NCI-H748 (cell line): ENCODE measurements at regions not wholly inside any gene's neighbourhood (a gene's known extent, or its start where the extent isn't known, plus 50 kb on each side); places are given as distances from the start of the nearest gene placed in this dataset.

Source experiments
- DNase-seq: peaks from one replicate; lab custom pipeline; 2025; ENCODE audit not compliant: unreplicated experiment; lab: John Stamatoyannopoulos, UW

- peak; percentile 56 for DNase-seq
Measured at GRCh38 chr15:69782809-69783208, 314.9 kb downstream of the TLE3 start.

DNA sequence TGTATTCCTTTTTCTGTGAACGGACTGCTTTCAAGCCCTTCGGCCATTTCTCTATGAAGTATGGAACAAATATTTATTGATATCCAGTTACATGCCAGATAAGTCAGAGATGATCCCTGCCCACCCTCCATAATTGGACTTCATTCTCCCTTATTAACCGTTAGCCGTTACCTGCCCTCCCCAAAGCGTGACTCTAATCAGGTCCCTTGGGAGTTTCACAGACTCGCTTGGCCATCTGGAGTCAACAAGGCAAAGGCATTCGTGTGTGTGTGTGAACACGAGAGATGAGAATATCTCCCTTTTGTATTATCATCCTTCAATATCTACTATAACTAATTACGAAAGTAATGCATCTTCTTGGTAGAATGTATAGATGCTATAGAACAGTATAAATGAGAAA, 314.5 kb downstream of the TLE3 start:
- peak; percentile 71 for DNase-seq

- no peak for DNase-seq
Measured at GRCh38 chr15:69784798-69785566, 312.7 kb downstream of the TLE3 start.

- no peak for DNase-seq
Measured at GRCh38 chr15:69786136-69786701, 311.5 kb downstream of the TLE3 start.

GRCh38 chr15:69787791-69788190, 309.9 kb downstream of the TLE3 start:
- no peak for DNase-seq

DNA sequence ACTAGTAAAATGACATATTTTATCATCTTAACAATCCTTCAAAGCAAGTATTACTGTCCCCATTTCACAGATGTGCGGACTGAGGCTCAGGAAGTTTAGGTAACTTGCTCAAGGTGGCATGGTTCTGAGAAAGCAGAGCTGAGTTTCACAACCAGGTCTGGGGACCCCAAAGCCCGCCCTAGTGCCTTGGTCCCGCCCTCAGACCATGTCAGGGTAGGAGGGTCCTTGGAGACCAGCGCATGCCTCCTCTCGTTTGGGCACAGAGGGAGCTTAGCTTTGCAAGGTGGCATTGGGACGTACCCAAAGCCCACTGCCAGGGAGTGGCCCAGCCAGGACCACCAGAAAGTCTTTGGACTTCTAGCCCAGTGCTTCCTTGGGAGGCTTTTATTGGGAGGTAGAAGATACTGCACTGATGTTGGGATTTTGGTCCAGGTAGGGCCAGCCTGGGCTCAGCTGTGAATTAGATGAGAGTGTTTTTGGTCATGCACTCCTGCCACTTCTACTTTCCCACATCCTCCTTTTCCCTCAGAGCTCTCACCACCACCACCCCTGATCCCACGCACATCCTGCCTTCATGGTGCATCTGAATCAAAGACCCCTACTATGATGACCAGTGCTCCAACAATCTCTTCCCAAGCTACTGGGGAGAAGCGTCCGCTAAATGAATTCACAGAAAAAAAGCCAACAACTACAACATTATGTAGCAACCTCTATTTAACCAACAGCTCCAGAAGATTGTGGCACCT, 307.9 kb downstream of the TLE3 start:
- DNase-seq, result no peak

DNA sequence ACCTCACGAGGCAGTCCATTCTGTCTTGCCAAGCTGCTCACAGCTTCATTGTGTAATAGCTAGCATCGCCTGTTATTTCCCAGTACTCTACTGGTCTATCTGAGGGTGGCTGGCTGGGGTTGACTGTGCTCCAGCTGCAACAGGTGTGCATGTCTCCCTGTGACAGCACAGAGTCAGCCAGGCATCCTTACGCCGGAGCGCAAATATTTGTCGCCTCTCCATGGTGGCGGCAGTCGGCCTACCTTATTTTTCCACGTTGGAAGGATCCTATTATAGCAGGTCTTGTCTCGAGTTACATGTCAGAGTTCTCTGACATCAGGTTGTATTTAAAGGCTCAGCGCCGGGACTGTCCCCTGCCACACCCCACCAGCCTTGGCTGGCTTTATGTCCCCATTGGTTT, 307.1 kb downstream of the TLE3 start:
- DNase-seq, result no peak

GRCh38 chr15:69792823-69793222, 304.9 kb downstream of the TLE3 start:
- no peak for DNase-seq

DNA sequence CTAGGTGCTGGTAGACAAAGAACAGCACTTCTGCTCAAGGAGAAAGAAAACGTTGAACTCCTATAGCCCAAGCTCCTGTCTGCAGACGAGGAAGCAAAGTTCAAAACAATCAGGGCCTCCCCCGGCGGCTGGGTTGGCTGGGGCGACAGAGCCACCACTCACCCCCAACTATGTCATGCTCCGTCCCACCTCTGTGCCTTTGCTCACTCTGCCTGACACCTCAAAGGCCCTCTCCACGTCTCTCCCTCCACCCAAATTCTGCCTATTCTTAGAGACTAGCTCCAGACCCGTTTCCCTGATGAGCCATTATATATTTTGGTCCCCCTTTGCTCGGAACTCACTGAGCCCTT, 304.3 kb downstream of the TLE3 start:
- no peak for DNase-seq

GRCh38 chr15:69793781-69794451, 303.8 kb downstream of the TLE3 start:
- no peak for DNase-seq

- no peak for DNase-seq
Measured at GRCh38 chr15:69794645-69795469, 302.9 kb downstream of the TLE3 start.

DNA sequence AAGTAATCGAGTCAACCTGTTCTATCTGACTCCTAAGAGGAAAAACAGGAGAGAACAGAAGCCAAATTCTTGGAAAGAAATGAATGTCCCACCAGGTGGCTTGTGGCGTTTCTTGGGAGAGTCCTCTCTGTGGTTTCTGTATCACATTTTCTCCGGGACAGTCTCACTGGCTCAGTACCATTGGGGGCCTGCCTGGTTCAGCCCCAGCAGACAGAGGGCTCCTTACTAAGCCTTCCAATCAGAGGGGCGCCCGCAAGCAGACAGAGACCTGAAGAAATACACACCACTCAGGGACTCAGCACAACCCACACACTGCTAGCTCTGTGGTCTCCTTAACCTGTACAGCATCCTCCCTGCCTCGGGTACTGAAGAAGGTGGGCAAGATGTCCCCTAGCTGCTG, 302.1 kb downstream of the TLE3 start:
- DNase-seq, result no peak

DNA sequence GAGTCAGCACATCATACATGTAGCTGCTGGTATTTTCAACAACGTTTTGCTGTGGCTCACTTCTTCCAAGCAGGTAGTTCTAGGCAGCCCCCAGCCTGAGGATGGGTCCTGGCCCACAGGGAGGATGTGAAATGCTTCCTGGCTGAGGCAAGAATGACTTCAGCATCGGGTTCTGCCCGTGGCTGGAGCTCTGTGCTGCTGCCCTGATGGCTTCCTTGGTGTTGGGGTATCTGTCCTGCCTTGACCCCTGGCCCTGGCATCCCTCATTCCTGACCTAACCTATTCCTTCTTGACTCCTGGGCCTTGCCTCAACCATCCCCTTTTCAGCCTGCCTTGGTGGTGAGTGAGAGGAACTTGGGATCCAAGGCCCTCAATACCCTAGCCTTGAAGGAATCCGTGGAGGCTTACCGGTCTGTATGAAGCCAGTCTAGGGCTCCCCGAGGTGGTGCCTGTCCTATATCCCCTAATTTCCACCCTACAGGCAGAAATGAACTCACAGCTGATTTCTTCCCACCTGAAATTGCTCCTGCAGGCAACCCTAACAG, 300.6 kb downstream of the TLE3 start:
- DNase-seq, result no peak

- no peak for DNase-seq
Measured at GRCh38 chr15:69797615-69798014, 300.1 kb downstream of the TLE3 start.

DNA sequence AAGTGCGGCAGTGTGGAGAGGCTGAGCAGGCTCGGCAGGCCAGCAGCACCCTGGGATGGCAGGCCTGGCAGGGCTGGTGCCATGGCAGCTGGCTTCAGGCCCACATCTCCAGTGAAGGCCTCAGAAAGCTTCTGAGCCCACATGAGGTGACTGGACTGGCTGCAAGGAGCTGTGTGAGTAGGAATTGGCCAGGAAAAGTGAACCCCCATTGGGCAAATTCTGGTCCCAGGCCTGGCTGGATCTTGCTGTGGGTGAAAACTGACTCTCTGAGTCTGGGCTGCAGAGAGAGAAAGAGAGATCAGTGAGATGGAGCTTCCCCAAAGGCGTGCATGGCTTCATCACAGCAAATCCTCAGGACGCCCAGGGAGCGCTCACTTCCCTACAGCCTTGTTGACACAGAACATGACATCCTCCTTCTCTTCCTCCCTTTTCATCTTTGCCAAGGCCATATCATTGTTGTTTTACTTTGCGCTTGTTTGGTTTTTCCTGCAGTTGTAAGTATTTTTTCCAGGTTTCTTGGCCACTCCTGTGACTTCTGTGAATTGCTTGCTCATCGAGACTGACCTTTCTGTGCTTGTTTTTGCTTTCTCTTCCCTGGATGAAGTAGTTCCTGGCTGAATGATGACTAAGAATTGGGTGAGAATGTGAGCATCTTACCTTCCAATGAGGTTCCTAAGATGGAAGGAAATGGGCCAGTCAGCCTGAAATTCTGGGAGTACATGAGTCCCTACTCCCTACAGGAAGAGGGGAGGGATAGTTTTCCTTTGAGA, 299.1 kb downstream of the TLE3 start:
- no peak for DNase-seq

DNA sequence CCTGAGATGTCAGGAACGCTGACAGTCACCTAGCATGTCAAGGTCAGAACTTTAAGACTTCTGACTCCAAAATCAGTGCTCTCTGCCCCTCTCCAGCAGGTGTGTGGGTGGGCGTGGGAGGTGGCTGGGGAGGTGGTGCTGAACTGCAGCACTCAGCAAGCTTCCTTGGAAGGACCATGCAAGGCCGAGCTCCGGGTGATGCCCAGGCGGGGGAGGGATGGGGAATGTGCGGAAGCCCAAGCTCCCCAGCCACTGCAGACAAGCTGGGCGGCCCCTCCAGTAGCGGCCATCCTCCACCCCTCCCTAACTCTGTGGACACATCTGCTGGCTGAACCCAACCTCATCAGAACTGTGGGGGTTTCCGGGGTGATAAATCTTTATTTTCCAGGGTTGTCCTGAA, 296.6 kb downstream of the TLE3 start:
- DNase-seq, result no peak

- DNase-seq, result no peak
Measured at GRCh38 chr15:69802432-69802831, 295.3 kb downstream of the TLE3 start.

DNA sequence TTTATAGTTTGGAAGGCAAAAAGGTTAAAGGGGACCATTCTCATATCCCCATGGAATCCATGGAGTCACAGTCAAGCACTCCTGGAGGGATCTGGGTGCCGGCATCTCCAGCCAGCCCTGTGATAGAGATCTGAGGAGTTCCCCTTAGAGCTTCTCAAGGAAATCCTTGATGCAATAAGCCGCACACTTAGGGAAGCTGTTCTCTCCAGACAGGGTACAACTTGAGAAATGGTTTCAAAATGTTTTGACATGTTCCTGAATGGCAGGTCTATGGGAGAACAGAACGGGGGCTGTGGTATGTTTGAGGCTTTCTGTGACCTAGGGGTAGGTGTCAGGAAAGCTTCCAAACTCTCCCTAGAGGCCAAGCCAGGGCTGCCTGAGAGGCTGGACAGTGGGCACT, 292.9 kb downstream of the TLE3 start:
- DNase-seq, result no peak

GRCh38 chr15:69805248-69805953, 292.3 kb downstream of the TLE3 start:
- DNase-seq, result no peak
